NCI-H345 (cell line): ENCODE measurements at regions not wholly inside any gene's neighbourhood (a gene's known extent, or its start where the extent isn't known, plus 50 kb on each side); places are given as distances from the start of the nearest gene placed in this dataset.
"Not testable (repeated sequence)": the region's sequence is repeated elsewhere in the genome, so short reads cannot be mapped to it uniquely, and the experiment has no call there.

ENCODE experiments used
- DNase-seq: peaks from one replicate; lab custom pipeline; 2025; lab: John Stamatoyannopoulos, UW

GRCh38 chr3:144749536-144750253 lies 778.1 kb downstream of the DIPK2A start:
- not testable (repeated sequence) for DNase-seq

- DNase-seq: no peak
Measured at GRCh38 chr3:144754076-144754783, 782.6 kb downstream of the DIPK2A start.

GRCh38 chr3:144756704-144757440 lies 785.2 kb downstream of the DIPK2A start:
- DNase-seq: no peak

GRCh38 chr3:144760831-144761230 lies 789.2 kb downstream of the DIPK2A start:
- DNase-seq: no peak

DNA sequence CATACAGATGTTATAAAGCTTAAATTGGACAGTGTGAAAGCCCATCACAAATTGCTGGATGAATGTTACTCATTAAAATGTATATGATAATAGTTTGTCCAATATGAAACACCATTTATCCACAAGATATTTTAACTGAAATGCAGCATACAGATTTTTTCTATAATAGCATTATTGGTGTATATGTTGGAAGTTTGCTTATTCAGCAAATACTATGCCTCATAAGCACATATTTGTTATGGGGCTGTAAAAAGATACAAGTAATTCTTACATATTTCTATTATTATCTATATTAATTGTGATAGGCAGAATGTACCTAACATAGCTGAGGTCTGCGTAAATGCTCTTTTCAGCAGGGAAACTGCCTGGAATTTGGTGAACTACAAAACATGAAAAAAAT lies 790.5 kb downstream of the DIPK2A start:
- no peak for DNase-seq

DNA sequence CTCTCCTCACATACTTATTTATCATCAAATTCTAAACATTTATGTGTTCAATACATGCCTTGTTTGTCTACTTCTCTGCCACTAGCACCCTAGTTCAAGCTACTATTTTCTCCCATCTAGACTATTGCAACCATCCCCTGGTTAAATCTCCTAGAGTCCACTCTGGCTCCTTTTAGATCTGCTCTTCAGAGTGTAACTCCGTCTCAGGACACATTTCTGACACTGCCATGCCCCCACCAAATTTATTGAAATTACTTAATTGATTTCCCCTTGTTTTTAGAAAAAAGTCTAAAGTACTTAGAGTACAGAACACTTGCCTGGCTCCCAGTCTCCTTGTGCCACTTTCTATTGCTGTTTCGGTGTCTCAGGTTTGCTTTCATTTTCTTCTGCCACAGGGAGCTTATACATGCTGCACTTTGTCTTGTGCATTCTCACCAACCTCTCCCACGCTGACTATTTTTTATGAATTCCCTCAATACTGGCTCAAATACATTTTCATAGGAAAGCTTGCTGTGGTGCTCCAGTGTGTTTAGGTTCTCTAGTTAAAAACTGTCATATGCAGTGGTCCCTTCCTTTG lies 792.3 kb downstream of the DIPK2A start:
- DNase-seq: no peak

- DNase-seq: no peak
Measured at GRCh38 chr3:144770281-144770680, 798.7 kb downstream of the DIPK2A start.

DNA sequence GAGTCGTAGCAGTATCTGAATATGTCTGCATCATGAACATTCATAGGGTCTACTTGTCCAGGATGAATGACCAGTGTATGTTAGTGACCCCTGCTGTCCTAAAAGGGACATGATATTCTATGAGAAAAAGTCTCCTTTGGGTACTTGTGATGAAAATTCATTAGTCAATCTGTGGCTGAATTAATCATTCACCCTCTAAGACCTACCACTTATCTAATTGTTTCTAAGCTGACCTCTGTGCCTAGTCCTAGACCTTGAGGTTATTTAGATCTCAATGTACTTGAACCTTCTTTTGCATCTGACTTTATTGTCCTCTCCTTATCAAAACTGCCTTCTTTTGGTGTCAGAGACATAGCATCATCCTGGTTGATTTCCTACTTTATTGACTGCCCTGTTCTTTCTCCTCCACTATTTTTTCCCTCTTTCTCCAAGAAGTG lies 799.3 kb downstream of the DIPK2A start:
- DNase-seq: no peak

- DNase-seq: no peak
Measured at GRCh38 chr3:144771381-144771870, 799.8 kb downstream of the DIPK2A start.

DNA sequence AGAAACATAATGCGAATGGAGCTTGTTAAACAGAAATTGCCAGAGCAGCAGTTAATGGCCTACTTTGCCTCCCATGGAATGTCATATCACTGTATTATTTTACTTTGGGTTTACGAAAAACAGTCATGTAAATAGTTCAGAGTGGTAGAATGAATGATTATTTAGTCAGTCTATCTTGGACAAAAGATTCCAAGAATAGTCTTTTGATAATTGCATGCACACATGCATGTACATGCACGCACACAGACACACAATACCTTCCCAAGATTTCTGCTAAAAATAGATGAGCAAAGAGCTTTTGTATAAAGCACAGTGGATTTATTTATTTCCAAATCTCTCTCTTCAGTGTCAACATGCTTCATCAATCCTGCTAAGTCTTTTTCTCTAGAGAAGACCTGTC lies 800.7 kb downstream of the DIPK2A start:
- no peak for DNase-seq

- no peak for DNase-seq
Measured at GRCh38 chr3:144773350-144773749, 801.7 kb downstream of the DIPK2A start.

DNA sequence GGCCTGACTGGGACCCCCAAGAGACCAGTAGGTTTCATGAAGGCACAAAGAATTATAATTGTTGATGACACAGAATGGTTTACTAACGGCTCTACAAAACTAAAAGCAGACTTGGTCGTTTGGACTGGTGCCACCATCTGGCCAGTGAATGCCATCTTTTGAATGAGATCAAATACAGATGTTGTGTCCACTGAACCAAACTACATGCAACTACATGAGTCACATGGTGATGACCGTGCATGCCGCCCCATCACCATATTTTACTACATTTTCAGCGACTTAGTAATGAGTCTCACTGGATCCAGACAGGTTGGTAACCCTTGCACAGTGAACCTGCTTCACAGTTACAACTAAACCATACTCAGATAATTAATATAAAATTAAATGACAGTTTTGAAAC lies 803.3 kb downstream of the DIPK2A start:
- no peak for DNase-seq

DNA sequence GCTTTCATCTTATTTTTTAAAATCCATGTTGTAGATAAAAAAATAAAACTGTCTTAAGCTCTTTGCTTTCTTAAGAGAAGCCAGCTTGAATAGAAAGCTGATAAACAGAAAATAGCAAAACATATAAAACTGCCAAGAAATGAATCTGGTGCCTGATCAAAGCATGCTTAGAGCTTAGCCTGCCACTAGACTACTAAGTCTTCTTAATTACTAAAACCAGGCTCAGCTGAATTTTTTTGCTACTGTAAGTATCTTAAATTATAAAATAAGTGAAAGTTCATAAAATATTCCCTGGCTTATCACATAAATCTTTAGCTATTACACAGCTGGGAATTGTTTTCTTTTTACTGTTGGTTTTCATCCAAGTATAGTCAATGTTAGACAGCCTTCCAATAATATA lies 803.9 kb downstream of the DIPK2A start:
- DNase-seq: no peak

DNA sequence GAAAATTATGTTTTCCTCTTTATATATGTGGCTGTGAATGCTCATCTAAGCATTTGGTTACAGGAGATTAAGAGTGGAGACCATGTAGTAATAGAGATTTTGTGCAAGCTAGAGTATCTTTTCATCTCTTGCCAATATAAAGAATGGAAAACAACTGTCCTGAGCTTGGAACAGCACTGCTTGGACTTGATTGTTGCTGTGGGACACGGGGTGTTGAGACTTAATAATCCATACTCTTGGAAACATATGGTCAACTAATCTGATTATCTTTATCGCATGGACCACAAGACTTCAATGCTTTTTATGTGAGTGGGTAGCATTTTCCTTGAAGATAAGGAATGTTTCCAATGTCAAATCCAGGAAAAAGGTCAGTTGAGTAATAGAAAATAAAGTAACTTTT lies 806.3 kb downstream of the DIPK2A start:
- no peak for DNase-seq

DNA sequence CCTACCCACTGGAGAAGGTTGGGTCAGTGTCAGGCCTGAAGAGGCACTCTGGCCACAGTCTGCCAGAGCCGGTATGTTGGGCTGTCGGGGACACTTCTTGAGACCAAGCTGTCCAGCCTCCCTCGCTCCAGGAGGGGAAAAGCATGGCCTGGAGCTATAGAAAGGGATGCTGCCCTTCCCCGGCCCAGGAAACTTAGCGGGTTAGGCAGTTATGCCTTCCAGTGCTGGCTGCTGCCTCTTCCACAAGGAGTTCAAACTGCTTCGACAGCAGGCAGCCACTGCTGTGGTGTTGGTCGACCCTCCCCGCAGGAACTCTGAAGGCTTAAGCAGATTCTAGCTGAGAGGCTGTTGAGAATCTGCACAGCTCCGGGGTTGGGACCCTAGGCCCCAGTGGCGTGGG lies 819.4 kb downstream of the DIPK2A start:
- DNase-seq: no peak

- no peak for DNase-seq
Measured at GRCh38 chr3:144801890-144802289, 830.3 kb downstream of the DIPK2A start.

DNA sequence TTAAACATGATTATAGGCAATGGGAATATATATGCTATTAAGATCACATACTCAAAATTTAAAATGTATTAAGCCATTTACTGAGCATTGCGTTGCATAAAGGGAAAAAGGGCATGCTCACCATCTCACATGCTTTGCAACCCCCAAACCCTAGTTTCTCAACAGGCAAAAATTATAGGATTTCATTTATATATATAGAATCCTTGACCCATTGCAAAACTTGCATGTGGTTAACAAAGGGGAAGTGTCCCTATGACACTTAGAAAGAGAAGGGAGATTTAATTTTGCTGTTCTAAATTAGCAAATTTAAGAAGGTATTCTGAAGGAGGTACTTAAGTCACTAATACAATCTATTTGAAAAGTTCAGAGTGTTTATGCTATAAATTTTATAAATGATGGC lies 837.8 kb downstream of the DIPK2A start:
- DNase-seq: no peak

GRCh38 chr3:144810160-144810559 lies 838.5 kb downstream of the DIPK2A start:
- DNase-seq: no peak

- DNase-seq: no peak
Measured at GRCh38 chr3:144815655-144816054, 844.0 kb downstream of the DIPK2A start.

- DNase-seq: no peak
Measured at GRCh38 chr3:144816323-144816722, 844.7 kb downstream of the DIPK2A start.

GRCh38 chr3:144818973-144819372 lies 847.4 kb downstream of the DIPK2A start:
- DNase-seq: no peak

DNA sequence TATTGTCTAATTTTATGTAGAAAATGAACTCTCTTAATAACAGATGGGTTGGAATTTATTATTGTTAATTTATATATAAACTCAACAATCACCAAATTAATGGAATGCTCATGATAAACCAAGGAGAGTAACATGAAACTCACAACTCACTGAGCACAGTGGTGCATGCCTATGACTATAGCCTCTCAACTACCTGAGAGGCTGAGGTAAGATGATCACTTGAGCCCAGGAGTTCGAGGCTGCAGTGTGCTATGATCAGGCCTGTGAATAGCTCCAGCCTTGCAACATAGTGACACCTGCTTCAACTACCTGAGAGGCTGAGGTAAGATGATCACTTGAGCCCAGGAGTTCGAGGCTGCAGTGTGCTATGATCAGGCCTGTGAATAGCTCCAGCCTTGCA lies 848.6 kb downstream of the DIPK2A start:
- DNase-seq: not testable (repeated sequence)
